B cell (primary cell): ENCODE measurements at regions not wholly inside any gene's neighbourhood (a gene's known extent, or its start where the extent isn't known, plus 50 kb on each side); places are given as distances from the start of the nearest gene placed in this dataset.

Experiments
- EZH2 ChIP-seq: IDR thresholded peaks from 2 replicates; pipeline ENCODE4 v1.6.1; 2012; ENCODE audit warnings: borderline replicate concordance, low read depth, mild to moderate bottlenecking, moderate library complexity, low read length; ENCODE audit not compliant: insufficient read depth, poor library complexity, severe bottlenecking
- TF ChIP-seq, protein P1 (sequence below): fragments of 200-600 bp; IDR thresholded peaks from one replicate; pipeline ENCODE4 v1.8.0; 2022; ENCODE audit warnings: antibody characterized with exemption, mild to moderate bottlenecking

DNA sequence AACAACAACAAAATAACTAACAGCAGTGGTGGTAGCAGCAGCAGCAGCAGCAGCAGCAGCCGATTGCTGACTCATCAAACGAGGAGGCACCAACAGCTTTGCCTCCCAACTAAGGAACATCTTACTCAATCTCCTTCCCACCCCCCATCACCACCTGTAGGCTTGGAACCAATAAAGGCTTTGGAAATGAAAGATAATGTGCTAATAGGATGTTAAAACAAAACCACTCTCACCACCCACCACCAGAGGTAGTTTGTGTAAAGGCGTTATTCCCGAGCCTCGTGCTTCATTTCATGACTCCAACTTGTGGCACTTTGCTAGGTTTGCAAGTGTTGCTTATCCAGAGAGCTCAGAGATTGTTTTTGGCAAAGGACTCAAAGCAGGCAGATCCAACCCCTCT is 346.5 kb downstream of the CD83 start:
- no peak for TF ChIP-seq EZH2
- TF ChIP-seq, protein P1, sequence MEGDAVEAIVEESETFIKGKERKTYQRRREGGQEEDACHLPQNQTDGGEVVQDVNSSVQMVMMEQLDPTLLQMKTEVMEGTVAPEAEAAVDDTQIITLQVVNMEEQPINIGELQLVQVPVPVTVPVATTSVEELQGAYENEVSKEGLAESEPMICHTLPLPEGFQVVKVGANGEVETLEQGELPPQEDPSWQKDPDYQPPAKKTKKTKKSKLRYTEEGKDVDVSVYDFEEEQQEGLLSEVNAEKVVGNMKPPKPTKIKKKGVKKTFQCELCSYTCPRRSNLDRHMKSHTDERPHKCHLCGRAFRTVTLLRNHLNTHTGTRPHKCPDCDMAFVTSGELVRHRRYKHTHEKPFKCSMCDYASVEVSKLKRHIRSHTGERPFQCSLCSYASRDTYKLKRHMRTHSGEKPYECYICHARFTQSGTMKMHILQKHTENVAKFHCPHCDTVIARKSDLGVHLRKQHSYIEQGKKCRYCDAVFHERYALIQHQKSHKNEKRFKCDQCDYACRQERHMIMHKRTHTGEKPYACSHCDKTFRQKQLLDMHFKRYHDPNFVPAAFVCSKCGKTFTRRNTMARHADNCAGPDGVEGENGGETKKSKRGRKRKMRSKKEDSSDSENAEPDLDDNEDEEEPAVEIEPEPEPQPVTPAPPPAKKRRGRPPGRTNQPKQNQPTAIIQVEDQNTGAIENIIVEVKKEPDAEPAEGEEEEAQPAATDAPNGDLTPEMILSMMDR: no peak
